ENCODE measurements at regions not wholly inside any gene's neighbourhood (a gene's known extent, or its start where the extent isn't known, plus 50 kb on each side); places are given as distances from the start of the nearest gene placed in this dataset.

- no peak for TF ChIP-seq HSF1 (IDR thresholded peaks at IDR 0.05; ENCODE audit: low read depth, low read length)
- no peak for TF ChIP-seq ELK1 (IDR thresholded peaks at IDR 0.05; ENCODE audit: low read depth, low read length)
- no peak for TF ChIP-seq ETV6 (conservative IDR thresholded peaks at IDR 0.05 in 1 of 2, IDR thresholded peaks at IDR 0.05 in 1 of 2; ENCODE audit: borderline replicate concordance in 1 of 2, low read depth in 1 of 2)
- TF ChIP-seq ATF7 (IDR thresholded peaks at IDR 0.05; ENCODE audit: low read depth) = no peak
- no peak for TF ChIP-seq E2F8 (IDR thresholded peaks at IDR 0.05; ENCODE audit: low read depth, partially characterized antibody)
- no peak for TF ChIP-seq TCF3 (IDR thresholded peaks at IDR 0.05; ENCODE audit: borderline replicate concordance, insufficient read depth, low read depth, low read length)
Measured at GRCh38 chr3:83655083-83655482, 1303.7 kb upstream of the CADM2 start (continued).

Data from GM12878 (cell line).